ENCODE measurements at regions not wholly inside any gene's neighbourhood (a gene's known extent, or its start where the extent isn't known, plus 50 kb on each side); places are given as distances from the start of the nearest gene placed in this dataset.

DNA sequence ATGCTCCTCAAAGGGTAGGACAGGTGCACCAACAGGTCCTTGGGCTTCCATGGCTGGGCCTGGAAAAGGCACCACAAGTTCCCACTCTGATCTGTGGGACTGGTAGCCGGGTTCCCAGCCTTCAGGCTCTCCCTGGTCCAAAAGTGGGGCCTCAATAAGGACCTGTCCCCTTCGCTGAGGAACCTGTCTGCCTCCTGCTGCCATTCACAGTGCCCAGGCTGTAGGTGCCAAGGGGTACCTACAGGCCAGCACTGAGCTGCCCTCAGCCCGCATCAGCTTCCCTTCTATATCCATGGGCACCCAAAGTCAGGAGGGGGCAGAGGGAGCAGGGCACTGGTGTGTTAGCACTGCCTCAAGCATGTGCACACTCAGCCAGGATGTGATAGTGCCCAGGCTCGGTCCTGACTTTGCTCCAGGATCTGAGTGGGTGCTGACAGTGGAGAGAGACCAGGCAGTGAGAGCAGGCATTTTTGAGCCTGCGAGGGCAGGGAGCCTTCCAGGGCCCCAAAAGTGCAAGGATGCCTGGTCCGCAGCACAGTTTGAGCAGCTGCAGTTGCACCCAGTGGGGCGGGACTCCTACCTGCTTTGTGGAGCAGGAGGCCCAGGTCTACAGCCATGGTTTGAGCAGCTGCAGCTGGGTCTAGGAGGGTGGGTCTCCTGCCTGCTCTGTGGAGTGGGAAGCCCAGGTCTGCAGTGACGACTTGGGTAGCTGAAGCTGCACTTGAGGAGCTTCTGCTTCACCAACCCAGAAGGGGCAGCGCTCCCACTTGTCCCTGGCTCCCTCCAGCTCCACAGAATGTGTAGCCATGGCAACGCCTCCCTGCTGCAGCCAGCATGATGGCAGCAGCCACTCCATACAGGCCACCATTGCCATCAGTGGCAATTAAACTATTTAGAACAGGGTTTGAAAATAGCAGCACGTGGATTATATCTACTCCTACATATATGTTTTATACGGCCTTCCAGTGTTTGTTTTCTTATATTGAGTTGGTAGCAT, 376.4 kb downstream of the KCTD8 start:
- no peak overlapping the region for H3K4me3 ChIP-seq (replicated peaks; ENCODE audit: insufficient read depth, low read length)
- no peaks in the 10 kb centered on the region for H3K27me3 ChIP-seq (ENCODE audit: insufficient read depth, poor library complexity, severe bottlenecking)
- no peak for DNase-seq (ENCODE audit: low read depth in 1 of 2, low spot score in 1 of 2)
- TF ChIP-seq SPI1 (IDR thresholded peaks at IDR 0.05; ENCODE audit: borderline replicate concordance, low read depth) (no peak), GABPA (IDR thresholded peaks at IDR 0.05; ENCODE audit: low read depth) (no peak), POLR2AphosphoS5 (IDR thresholded peaks at IDR 0.05; ENCODE audit: low read depth) (no peak)
- TF ChIP-seq, protein P1, sequence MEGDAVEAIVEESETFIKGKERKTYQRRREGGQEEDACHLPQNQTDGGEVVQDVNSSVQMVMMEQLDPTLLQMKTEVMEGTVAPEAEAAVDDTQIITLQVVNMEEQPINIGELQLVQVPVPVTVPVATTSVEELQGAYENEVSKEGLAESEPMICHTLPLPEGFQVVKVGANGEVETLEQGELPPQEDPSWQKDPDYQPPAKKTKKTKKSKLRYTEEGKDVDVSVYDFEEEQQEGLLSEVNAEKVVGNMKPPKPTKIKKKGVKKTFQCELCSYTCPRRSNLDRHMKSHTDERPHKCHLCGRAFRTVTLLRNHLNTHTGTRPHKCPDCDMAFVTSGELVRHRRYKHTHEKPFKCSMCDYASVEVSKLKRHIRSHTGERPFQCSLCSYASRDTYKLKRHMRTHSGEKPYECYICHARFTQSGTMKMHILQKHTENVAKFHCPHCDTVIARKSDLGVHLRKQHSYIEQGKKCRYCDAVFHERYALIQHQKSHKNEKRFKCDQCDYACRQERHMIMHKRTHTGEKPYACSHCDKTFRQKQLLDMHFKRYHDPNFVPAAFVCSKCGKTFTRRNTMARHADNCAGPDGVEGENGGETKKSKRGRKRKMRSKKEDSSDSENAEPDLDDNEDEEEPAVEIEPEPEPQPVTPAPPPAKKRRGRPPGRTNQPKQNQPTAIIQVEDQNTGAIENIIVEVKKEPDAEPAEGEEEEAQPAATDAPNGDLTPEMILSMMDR (IDR thresholded peaks at IDR 0.05; ENCODE audit: insufficient read depth, low read length) = no peak
- TF ChIP-seq, protein P2, sequence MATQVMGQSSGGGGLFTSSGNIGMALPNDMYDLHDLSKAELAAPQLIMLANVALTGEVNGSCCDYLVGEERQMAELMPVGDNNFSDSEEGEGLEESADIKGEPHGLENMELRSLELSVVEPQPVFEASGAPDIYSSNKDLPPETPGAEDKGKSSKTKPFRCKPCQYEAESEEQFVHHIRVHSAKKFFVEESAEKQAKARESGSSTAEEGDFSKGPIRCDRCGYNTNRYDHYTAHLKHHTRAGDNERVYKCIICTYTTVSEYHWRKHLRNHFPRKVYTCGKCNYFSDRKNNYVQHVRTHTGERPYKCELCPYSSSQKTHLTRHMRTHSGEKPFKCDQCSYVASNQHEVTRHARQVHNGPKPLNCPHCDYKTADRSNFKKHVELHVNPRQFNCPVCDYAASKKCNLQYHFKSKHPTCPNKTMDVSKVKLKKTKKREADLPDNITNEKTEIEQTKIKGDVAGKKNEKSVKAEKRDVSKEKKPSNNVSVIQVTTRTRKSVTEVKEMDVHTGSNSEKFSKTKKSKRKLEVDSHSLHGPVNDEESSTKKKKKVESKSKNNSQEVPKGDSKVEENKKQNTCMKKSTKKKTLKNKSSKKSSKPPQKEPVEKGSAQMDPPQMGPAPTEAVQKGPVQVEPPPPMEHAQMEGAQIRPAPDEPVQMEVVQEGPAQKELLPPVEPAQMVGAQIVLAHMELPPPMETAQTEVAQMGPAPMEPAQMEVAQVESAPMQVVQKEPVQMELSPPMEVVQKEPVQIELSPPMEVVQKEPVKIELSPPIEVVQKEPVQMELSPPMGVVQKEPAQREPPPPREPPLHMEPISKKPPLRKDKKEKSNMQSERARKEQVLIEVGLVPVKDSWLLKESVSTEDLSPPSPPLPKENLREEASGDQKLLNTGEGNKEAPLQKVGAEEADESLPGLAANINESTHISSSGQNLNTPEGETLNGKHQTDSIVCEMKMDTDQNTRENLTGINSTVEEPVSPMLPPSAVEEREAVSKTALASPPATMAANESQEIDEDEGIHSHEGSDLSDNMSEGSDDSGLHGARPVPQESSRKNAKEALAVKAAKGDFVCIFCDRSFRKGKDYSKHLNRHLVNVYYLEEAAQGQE (IDR thresholded peaks at IDR 0.05; ENCODE audit: insufficient replicate concordance, low read depth) = no peak
- no peak overlapping the region for H3K27ac ChIP-seq (replicated peaks)

DNA sequence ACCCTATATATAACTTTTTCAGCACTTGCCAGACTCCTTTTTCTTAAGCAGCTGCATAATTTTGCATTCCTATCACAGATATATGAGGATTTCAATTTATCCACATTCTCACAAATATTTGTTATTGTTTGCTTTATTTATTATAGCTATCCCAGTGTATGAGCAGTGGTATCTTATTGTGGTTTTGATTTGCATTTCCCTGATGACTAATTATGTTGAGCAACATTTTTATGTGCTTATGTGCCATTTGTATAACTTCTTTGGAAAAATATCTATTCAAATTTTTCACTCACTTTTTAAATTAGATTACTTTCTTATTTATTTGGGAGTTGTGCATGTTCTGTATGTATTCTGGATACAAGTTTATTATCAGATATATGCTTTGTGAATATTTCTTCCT, 361.9 kb downstream of the KCTD8 start:
- TF ChIP-seq SPI1 (IDR thresholded peaks at IDR 0.05; ENCODE audit: borderline replicate concordance, low read depth) (no peak), POLR2AphosphoS5 (IDR thresholded peaks at IDR 0.05; ENCODE audit: low read depth) (no peak), GABPA (IDR thresholded peaks at IDR 0.05; ENCODE audit: low read depth) (no peak)
- TF ChIP-seq, protein P2 (IDR thresholded peaks at IDR 0.05; ENCODE audit: insufficient replicate concordance, low read depth) = no peak
- TF ChIP-seq, protein P1 (IDR thresholded peaks at IDR 0.05; ENCODE audit: insufficient read depth, low read length) = no peak
- Histone ChIP-seq H3K27me3 (ENCODE audit: insufficient read depth, poor library complexity, severe bottlenecking) (no peaks in the 10 kb centered on the region), H3K27ac (replicated peaks) (no peak overlapping the region), H3K4me3 (replicated peaks; ENCODE audit: insufficient read depth, low read length) (no peak overlapping the region)
- DNase-seq (ENCODE audit: low read depth in 1 of 2, low spot score in 1 of 2) = no peak

DNA sequence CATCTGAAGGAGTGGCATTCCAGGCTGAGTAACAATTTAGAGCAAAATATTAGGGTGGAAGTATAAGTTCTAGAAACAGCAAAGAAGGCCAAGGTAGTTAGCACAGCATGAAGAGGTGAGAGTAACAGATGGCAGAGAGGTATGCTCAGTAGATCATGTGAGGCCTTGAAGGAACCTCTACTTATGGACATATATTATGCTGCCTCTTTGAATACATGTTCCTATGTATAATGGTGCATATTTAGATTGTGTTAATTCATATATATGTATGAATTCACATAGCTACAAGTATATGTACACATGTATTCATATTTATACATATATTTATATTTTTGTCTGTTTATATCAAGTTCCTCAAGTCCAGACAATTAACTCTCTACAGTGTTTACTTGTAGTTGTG, 355.2 kb downstream of the KCTD8 start:
- TF ChIP-seq, protein P1 (IDR thresholded peaks at IDR 0.05; ENCODE audit: insufficient read depth, low read length) = no peak
- TF ChIP-seq, protein P2 (IDR thresholded peaks at IDR 0.05; ENCODE audit: insufficient replicate concordance, low read depth) = no peak
- TF ChIP-seq SPI1 (IDR thresholded peaks at IDR 0.05; ENCODE audit: borderline replicate concordance, low read depth) = no peak
- no peak for TF ChIP-seq POLR2AphosphoS5 (IDR thresholded peaks at IDR 0.05; ENCODE audit: low read depth)
- no peaks in the 10 kb centered on the region for H3K27me3 ChIP-seq (ENCODE audit: insufficient read depth, poor library complexity, severe bottlenecking)
- H3K27ac ChIP-seq (replicated peaks) = no peak overlapping the region
- DNase-seq (ENCODE audit: low read depth in 1 of 2, low spot score in 1 of 2) = no peak
- H3K4me3 ChIP-seq (replicated peaks; ENCODE audit: insufficient read depth, low read length) = no peak overlapping the region
